GM18909 (cell line): ENCODE measurements at regions not wholly inside any gene's neighbourhood (a gene's known extent, or its start where the extent isn't known, plus 50 kb on each side); places are given as distances from the start of the nearest gene placed in this dataset.

Source experiments
- ATAC-seq: cut with Tn5 transposase; IDR thresholded peaks from one replicate; pipeline ENCODE4 v1.9.1; 2021; ENCODE audit warnings: mild to moderate bottlenecking; ENCODE audit not compliant: unreplicated experiment, poor library complexity

- ATAC-seq = no peak
Observed at GRCh38 chr13:34474187-34474868, 467.7 kb upstream of the NBEA start.

- no peak for ATAC-seq
Observed at GRCh38 chr13:34478376-34478775, 463.7 kb upstream of the NBEA start.

- ATAC-seq = no peak
Observed at GRCh38 chr13:34502011-34502410, 440.1 kb upstream of the NBEA start.

GRCh38 chr13:34502621-34503020, 439.4 kb upstream of the NBEA start:
- ATAC-seq = no peak

GRCh38 chr13:34506796-34507195, 435.3 kb upstream of the NBEA start:
- ATAC-seq = no peak

- no peak for ATAC-seq
Observed at GRCh38 chr13:34507630-34508029, 434.4 kb upstream of the NBEA start.

- ATAC-seq = no peak
Observed at GRCh38 chr13:34512817-34513216, 429.3 kb upstream of the NBEA start.

GRCh38 chr13:34513526-34513925, 428.5 kb upstream of the NBEA start:
- ATAC-seq = no peak

GRCh38 chr13:34515201-34515600, 426.9 kb upstream of the NBEA start:
- ATAC-seq = no peak

GRCh38 chr13:34521171-34521570, 420.9 kb upstream of the NBEA start:
- no peak for ATAC-seq

- no peak for ATAC-seq
Observed at GRCh38 chr13:34522808-34523207, 419.3 kb upstream of the NBEA start.

- ATAC-seq = no peak
Observed at GRCh38 chr13:34523406-34523805, 418.7 kb upstream of the NBEA start.

- ATAC-seq = no peak
Observed at GRCh38 chr13:34533941-34534340, 408.1 kb upstream of the NBEA start.

GRCh38 chr13:34542321-34542720, 399.7 kb upstream of the NBEA start:
- no peak for ATAC-seq

GRCh38 chr13:34543836-34544235, 398.2 kb upstream of the NBEA start:
- ATAC-seq = no peak

- no peak for ATAC-seq
Observed at GRCh38 chr13:34545461-34545860, 396.6 kb upstream of the NBEA start.

GRCh38 chr13:34546344-34547250, 395.5 kb upstream of the NBEA start:
- ATAC-seq = no peak

- ATAC-seq = no peak
Observed at GRCh38 chr13:34547929-34548328, 394.1 kb upstream of the NBEA start.

GRCh38 chr13:34553376-34553775, 388.7 kb upstream of the NBEA start:
- no peak for ATAC-seq

- ATAC-seq = no peak
Observed at GRCh38 chr13:34555988-34556387, 386.1 kb upstream of the NBEA start.

GRCh38 chr13:34561033-34561432, 381.0 kb upstream of the NBEA start:
- ATAC-seq = no peak

- ATAC-seq = no peak
Observed at GRCh38 chr13:34567597-34567996, 374.5 kb upstream of the NBEA start.
